ENCODE measurements at regions not wholly inside any gene's neighbourhood (a gene's known extent, or its start where the extent isn't known, plus 50 kb on each side); places are given as distances from the start of the nearest gene placed in this dataset.

DNA sequence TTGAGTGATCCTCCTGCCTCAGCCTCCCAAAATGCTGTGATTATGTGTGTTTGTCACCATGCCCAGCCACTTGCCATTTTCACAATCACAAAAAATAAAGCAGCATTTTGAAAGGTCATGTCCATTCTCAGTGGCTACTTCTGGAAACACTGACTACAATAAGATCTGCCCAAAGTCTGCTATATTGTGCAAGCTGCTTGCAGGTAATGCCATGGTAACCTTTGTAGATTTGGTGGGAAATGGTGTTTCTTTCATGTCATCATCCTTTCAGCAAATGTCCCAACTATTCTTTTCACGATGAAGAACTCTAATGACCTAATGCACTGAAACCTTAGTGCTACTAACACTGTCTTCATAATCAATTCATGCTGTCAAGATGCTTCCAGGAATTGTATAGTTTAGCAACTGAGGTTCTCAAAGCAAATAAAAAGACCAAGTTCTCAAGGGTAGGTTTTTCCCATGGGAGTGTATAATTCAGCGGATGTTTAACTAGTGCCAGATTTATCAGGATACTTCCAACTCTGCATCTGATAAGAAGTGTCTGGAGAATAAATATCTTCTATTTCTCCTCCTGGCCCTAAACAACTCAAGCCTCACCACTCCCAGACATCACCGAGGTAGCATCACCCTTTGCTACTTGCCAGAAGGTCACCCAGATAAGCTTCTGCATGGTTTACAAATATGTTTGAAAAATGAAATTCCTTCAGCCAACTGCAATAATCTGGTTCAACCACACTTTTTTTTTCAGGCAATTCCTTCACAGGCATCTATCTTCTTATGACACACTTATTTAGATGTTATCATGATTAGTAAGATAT, 132.0 kb upstream of the ZC3H11B start:
- Histone ChIP-seq H3K9me3 (ENCODE audit: low read depth, low read length) (no peaks in the 10 kb centered on the region), H3K9ac (ENCODE audit: insufficient read length) (no peak overlapping the region), H3K27ac (no peak overlapping the region), H3K36me3 (ENCODE audit: insufficient read depth, low read length) (no peaks in the 10 kb centered on the region), H3K4me3 (no peak overlapping the region)
- no peak for DNase-seq (ENCODE audit: low read depth, low spot score)
- no peak for TF ChIP-seq EZH2 (IDR thresholded peaks at IDR 0.05)
- TF ChIP-seq FOXP2 (optimal IDR thresholded peaks at IDR 0.05; ENCODE audit: control extremely low read depth, extremely low read length, insufficient read depth), result no peak
- TF ChIP-seq POLR2AphosphoS5 (IDR thresholded peaks at IDR 0.05; ENCODE audit: borderline replicate concordance, low read depth, low read length), result no peak

GRCh38 chr1:219741011-219741970, 128.4 kb upstream of the ZC3H11B start:
- no peak for DNase-seq (ENCODE audit: low read depth, low spot score)
- H3K27ac ChIP-seq, result no peak overlapping the region
- no peak overlapping the region for H3K4me3 ChIP-seq
- H3K9ac ChIP-seq (ENCODE audit: insufficient read length), result no peak overlapping the region
- no peaks in the 10 kb centered on the region for H3K9me3 ChIP-seq (ENCODE audit: low read depth, low read length)
- no peak for TF ChIP-seq EZH2 (IDR thresholded peaks at IDR 0.05)
- no peak for TF ChIP-seq POLR2AphosphoS5 (IDR thresholded peaks at IDR 0.05; ENCODE audit: borderline replicate concordance, low read depth, low read length)
- no peak for TF ChIP-seq FOXP2 (optimal IDR thresholded peaks at IDR 0.05; ENCODE audit: control extremely low read depth, extremely low read length, insufficient read depth)
- no peaks in the 10 kb centered on the region for H3K36me3 ChIP-seq (ENCODE audit: insufficient read depth, low read length)

DNA sequence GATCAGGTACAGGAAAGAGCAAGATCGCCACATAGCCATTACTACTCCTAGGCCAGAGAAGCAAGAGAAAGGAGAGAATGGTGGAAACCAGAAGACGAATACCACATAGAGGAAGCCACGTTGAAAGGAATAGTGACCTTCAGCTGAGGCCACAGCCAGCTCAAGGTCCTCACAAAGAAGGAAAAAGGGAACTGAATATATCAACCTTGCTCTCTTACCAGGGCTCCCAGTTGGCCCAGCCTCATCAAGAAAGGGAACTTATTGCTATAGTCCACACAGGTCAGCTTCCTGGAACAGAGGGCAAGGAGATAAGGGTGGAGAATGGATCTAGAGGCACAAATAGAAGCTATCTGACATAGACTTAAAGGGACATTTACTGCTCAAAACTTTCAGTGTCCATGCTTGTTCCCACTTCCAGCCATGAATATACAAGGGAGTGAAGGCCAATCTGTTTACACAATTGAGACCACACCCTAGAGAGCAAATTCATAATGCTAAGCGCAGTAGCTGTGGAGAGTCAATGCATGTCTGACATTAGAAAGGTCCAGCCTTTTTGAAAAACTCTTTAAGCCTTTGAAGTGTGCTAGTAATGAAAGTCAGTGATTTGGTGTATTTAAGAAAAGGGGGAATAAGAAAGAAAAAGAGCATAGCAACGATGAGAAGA, 120.7 kb upstream of the ZC3H11B start:
- DNase-seq (ENCODE audit: low read depth, low spot score), result no peak
- Histone ChIP-seq H3K9ac (ENCODE audit: insufficient read length) (no peak overlapping the region), H3K36me3 (ENCODE audit: insufficient read depth, low read length) (no peaks in the 10 kb centered on the region), H3K4me3 (no peak overlapping the region), H3K27ac (no peak overlapping the region), H3K9me3 (ENCODE audit: low read depth, low read length) (no peaks in the 10 kb centered on the region)
- no peak for TF ChIP-seq EZH2 (IDR thresholded peaks at IDR 0.05)

GRCh38 chr1:219732814-219733491, 120.0 kb upstream of the ZC3H11B start:
- H3K9ac ChIP-seq (ENCODE audit: insufficient read length), result no peak overlapping the region
- no peak overlapping the region for H3K4me3 ChIP-seq
- TF ChIP-seq POLR2AphosphoS5 (IDR thresholded peaks at IDR 0.05; ENCODE audit: borderline replicate concordance, low read depth, low read length), result no peak
- no peak for TF ChIP-seq EZH2 (IDR thresholded peaks at IDR 0.05)
- TF ChIP-seq FOXP2 (optimal IDR thresholded peaks at IDR 0.05; ENCODE audit: control extremely low read depth, extremely low read length, insufficient read depth), result no peak
- no peak for DNase-seq (ENCODE audit: low read depth, low spot score)
- no peaks in the 10 kb centered on the region for H3K9me3 ChIP-seq (ENCODE audit: low read depth, low read length)
- no peaks in the 10 kb centered on the region for H3K36me3 ChIP-seq (ENCODE audit: insufficient read depth, low read length)
- H3K27ac ChIP-seq, result no peak overlapping the region

GRCh38 chr1:219731771-219732170, 118.9 kb upstream of the ZC3H11B start:
- H3K36me3 ChIP-seq (ENCODE audit: insufficient read depth, low read length), result no peaks in the 10 kb centered on the region
- H3K9ac ChIP-seq (ENCODE audit: insufficient read length), result no peak overlapping the region
- no peak for DNase-seq (ENCODE audit: low read depth, low spot score)
- no peak overlapping the region for H3K27ac ChIP-seq
- no peaks in the 10 kb centered on the region for H3K9me3 ChIP-seq (ENCODE audit: low read depth, low read length)
- H3K4me3 ChIP-seq, result no peak overlapping the region
- TF ChIP-seq POLR2AphosphoS5 (IDR thresholded peaks at IDR 0.05; ENCODE audit: borderline replicate concordance, low read depth, low read length) (no peak), EZH2 (IDR thresholded peaks at IDR 0.05) (no peak), FOXP2 (optimal IDR thresholded peaks at IDR 0.05; ENCODE audit: control extremely low read depth, extremely low read length, insufficient read depth) (no peak)

DNA sequence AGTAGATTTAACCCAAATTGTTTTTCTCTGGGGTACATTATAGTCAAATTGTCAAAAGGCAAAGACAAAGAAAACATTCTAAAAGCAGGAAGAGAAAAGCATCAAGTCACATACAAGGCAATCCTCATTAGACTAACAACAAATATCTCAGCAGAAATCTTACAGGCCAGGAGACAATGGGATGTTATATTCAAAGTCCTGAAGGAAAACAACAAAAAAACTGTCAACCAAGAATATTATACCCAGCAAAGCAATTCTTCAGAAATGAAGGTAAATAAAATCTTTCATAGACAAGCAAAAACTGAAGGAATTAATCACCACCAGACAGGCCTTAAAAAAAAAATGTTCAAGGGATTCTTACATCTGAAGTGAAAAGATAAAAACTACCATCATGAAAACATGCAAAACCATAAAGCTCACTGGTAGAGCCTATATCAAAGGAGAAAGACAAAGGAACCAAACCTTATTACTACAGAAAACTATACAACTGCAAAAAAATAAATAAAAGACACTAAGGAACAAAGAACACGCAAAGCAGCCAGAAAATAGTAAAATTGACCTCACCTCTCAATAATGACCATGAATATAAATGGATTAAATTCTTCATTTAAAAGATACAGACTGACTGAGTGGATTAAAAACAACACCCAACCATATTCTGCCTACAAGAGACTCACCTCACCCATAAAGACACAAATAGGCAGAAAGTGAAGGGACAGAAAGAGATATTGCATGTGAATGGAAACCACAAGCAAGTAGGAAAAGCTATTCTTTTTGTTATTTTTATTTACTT, 113.8 kb upstream of the ZC3H11B start:
- H3K36me3 ChIP-seq (ENCODE audit: insufficient read depth, low read length), result no peaks in the 10 kb centered on the region
- no peak overlapping the region for H3K4me3 ChIP-seq
- H3K9me3 ChIP-seq (ENCODE audit: low read depth, low read length), result no peaks in the 10 kb centered on the region; the same call in 1 of the 2 replicates
- no peak for DNase-seq (ENCODE audit: low read depth, low spot score)
- H3K27ac ChIP-seq, result no peak overlapping the region
- H3K9ac ChIP-seq (ENCODE audit: insufficient read length), result no peak overlapping the region
- TF ChIP-seq FOXP2 (optimal IDR thresholded peaks at IDR 0.05; ENCODE audit: control extremely low read depth, extremely low read length, insufficient read depth) (no peak), POLR2AphosphoS5 (IDR thresholded peaks at IDR 0.05; ENCODE audit: borderline replicate concordance, low read depth, low read length) (no peak)

- Histone ChIP-seq H3K4me3 (no peak overlapping the region), H3K9ac (ENCODE audit: insufficient read length) (no peak overlapping the region), H3K9me3 (ENCODE audit: low read depth, low read length) (no peaks in the 10 kb centered on the region; the same call in 1 of the 2 replicates), H3K27ac (no peak overlapping the region), H3K36me3 (ENCODE audit: insufficient read depth, low read length) (no peaks in the 10 kb centered on the region)
- no peak for TF ChIP-seq FOXP2 (optimal IDR thresholded peaks at IDR 0.05; ENCODE audit: control extremely low read depth, extremely low read length, insufficient read depth)
- no peak for TF ChIP-seq EZH2 (IDR thresholded peaks at IDR 0.05)
- no peak for TF ChIP-seq POLR2AphosphoS5 (IDR thresholded peaks at IDR 0.05; ENCODE audit: borderline replicate concordance, low read depth, low read length)
- no peak for DNase-seq (ENCODE audit: low read depth, low spot score)
Measured at GRCh38 chr1:219724440-219724839, 111.5 kb upstream of the ZC3H11B start.
